GM19035 (cell line): ENCODE measurements at regions not wholly inside any gene's neighbourhood (a gene's known extent, or its start where the extent isn't known, plus 50 kb on each side); places are given as distances from the start of the nearest gene placed in this dataset.

Experiments
- ATAC-seq: cut with Tn5 transposase; IDR thresholded peaks from one replicate; pipeline ENCODE4 v1.9.1; 2021; ENCODE audit not compliant: unreplicated experiment

DNA sequence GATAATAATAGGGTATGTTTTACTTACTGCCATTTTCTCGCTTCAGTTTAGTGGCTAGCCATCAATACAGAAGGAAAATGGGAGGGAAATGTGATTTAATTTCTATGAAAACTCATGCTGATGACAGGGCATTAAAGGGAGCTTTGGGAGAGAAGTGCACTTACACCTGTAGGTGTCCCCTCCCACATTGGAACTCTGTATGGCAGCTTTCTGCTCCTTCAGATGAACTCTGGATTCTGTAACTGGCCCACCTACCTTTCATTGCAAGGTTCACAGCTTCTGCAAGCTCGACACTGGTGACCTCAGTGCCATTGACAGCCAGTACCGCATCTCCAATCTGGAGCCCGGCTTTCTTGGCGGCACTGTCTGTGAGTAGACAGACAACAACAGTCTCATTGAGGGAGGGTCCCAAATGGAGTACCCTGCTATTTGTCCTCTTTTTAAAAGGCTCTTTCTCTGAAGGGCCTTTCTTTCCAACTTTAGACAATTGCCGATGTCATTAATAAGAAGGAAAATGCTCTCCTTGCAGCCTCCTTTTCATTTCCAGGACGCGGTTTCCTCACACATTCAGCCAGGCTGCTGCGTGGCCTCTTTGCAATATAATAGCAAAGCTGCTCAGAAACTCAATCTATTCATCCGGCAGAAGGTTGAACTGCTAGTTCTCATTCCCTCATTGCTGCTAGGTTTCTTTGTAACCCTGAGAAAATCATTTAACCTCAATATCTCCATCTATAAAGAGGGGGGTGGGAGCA, 63.6 kb downstream of the NUDT12 start:
- no peak for ATAC-seq

DNA sequence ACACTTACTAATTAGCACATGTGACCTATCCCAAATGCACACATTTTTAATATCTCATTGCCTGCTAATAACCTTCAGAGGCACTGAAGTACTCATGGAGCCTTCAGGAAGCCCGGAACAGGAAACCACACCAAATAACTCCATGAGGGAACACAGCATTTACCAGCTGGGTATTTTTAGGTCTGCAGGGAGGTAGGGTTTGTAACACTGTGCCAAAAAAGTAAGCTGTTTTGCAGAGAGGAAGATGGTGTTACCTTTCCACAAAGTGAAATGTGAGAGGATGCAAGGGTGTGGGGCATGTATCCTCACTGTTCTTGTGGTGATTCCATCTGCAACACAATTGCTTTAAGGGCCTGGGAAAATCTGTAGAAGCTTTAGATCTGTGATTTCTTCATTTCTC, 64.4 kb downstream of the NUDT12 start:
- ATAC-seq: no peak

GRCh38 chr5:103497781-103498180, 64.8 kb downstream of the NUDT12 start:
- no peak for ATAC-seq

DNA sequence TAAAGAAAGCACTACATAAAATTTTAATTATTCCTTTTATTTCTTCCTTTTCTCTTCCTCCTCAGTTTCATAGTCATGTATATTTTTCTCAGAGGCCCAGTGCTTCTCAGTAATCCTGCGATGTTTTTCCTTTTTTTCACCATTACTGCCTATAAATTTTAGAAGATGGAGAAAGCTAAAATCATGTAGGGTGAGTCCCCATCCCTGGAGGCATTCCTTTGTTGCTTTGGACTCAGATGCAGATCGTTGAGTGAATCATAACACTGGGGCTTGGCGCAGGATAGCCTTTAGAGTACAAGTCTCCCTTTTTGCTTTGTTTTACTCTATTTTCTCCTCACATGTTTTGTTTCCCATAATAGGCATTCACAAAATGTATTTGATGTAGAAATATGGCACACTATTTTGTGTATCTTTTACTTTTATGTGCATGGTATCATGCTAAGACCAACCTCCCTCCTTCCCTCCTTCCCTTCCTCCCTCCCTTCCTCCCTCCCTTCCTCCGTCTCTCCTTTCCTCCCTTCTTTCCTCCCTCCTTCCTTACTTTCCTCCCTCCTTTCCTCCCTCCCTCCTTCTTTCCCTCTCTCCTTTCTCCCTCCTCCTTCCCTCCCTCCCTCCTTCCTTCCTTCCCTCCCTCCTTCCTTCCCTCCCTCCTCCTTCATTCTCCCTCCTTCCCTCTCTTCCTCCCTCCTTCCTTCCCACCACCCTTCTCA, 72.4 kb downstream of the NUDT12 start:
- no peak for ATAC-seq

DNA sequence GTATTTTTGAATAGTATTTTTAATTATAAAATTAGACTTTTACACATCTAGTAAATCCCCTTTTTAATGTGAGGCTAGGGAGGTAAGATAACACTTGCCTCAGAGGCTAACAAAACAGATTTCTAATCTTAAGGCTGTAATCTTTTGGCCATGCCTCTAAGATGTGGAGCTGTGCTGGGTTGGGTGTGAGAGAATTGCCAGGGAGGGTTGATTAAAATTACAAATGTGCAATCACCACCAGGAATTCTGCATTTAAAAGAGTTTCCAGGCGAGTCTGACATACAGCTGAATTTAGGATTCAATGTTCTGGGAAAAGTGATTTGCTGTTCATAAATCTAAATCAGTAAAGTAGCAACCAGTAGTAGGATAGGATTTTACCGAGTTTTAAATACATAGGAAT, 73.3 kb downstream of the NUDT12 start:
- ATAC-seq: no peak

DNA sequence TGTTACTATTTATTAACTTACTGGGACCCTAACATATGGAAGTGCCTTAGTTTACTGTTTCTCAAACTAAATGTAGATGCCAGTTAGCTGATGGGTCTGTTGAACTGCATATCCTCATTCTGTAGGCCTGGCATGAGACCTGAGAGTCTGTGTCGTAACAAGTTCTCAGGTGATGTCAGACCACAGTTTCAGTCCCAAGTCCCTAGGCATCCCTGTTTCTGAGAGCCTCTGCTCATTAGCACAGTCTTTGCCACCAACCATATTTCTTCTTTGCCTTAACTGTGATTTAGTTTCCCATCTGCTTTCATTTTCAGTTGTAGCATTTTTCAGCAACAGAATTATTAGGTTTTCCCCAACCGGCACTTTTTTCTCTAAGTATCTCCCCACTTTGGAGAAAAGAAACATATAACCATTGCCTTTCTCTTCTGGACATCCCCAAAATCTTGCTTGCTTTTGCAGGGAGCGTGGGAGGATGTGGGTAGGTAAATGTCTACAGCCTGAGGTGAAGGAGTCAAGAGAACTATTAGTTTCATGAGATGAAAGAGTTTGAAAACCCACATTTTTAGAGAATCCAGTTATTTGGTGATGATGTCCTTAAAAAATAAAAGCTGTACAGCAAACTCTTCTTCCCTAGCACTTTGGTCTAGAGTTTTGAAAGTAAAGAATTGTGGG, 74.6 kb downstream of the NUDT12 start:
- peak; percentile 64 for ATAC-seq

GRCh38 chr5:103487218-103487617, 75.4 kb downstream of the NUDT12 start:
- no peak for ATAC-seq

- no peak for ATAC-seq
These were observed 75.8 kb downstream of the NUDT12 start for GRCh38 chr5:103486739-103487138.

GRCh38 chr5:103480246-103480645, 82.3 kb downstream of the NUDT12 start:
- ATAC-seq: no peak

GRCh38 chr5:103477678-103478077, 84.9 kb downstream of the NUDT12 start:
- no peak for ATAC-seq

DNA sequence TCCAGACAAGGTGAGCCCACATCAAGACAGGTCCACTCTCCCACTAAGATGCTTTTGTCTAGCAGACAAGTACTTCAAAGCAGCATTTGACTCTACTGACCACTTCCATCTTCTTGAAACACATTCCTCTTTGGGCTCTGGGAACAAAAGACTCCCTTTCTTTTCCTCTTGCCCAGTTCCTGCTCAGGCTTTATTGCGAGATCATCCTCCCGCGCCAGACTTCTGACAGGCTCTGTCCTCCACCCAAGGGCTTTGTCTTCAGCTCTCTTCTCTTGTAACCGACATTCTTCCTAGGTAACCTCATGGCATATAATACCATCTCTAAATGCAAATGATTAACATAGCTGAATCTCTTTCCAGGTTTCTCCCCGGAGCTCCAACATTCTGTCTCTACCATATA, 85.8 kb downstream of the NUDT12 start:
- no peak for ATAC-seq

DNA sequence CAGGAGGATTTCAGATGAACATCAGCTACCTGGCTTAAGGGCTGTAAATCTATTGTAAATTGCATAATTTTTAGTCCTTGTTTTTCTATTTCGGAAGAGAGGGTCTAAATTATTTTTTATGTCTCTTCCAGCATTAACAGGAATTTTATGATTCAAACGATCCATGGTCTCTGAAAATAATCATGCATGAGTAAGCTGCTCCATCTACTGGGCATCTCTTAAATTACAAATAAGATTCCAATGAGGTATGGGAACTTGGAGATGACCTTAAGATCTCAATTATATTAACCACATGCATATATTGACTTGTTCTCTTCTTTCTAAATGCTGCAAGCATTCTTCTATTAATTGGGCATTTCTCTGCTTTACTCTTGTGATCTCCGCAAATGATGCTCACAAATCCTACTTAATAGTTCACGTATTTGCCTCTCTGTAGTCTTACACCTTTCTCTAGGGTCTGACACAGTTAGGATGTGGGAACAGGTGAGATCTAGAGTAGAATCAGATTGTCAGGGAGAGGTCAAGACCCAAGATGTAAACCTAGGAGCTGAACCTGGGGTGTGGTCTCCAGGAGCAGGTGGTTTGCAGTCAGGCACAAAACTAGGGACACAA, 86.9 kb downstream of the NUDT12 start:
- ATAC-seq: peak; percentile 58

- ATAC-seq: no peak
These were observed 87.9 kb downstream of the NUDT12 start for GRCh38 chr5:103474677-103475076.

- ATAC-seq: no peak
These were observed 88.9 kb downstream of the NUDT12 start for GRCh38 chr5:103473725-103474124.

GRCh38 chr5:103472830-103473229, 89.8 kb downstream of the NUDT12 start:
- no peak for ATAC-seq

DNA sequence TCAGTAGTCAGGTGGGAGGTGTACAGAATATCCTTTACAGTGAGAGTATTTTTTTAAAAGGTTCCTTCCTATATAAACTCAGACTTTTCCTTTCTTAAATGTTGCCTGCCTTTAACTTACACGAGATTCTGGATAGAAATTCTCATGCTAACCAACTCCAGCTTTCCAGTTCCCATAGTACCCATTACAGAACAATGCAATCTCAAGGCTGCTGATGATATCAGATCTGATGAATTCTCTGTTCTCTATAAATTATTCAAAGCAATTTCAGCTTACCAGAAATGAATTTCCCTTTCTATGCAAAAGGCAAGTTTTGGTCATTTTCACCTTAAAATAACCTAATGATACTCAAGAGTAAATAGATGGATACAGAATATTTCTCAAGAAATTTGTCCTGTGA, 90.3 kb downstream of the NUDT12 start:
- no peak for ATAC-seq

GRCh38 chr5:103469288-103470040, 93.1 kb downstream of the NUDT12 start:
- no peak for ATAC-seq

GRCh38 chr5:103467831-103468230, 94.8 kb downstream of the NUDT12 start:
- no peak for ATAC-seq

GRCh38 chr5:103466495-103466894, 96.1 kb downstream of the NUDT12 start:
- no peak for ATAC-seq

DNA sequence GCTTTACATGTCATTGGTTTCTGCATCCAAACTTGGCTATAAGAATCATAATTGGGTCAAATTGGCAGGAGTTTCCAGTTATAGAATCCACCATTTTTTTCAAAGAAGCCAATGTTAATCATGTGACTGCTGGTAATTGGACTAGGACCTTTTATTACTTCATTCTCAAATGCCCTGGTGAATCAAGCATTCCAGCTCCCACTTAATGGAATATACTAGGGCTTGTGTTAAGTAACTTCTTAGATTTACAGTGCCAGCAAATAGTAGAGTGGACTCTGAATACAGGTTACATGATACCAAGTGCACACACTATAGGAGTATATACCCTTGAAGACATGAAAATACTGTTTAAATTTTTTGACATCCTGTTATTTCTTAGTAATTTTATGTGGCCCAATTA, 96.7 kb downstream of the NUDT12 start:
- no peak for ATAC-seq
